DOHH2 (cell line): ENCODE measurements at regions not wholly inside any gene's neighbourhood (a gene's known extent, or its start where the extent isn't known, plus 50 kb on each side); places are given as distances from the start of the nearest gene placed in this dataset.

Experiments
- EZH2phosphoT487 ChIP-seq: fragments of 200-600 bp; sonication (generic); IDR thresholded peaks from 2 replicates; pipeline ENCODE4 v1.6.1; 2017; ENCODE audit warnings: borderline replicate concordance, mild to moderate bottlenecking, antibody characterized with exemption, low read length, moderate library complexity, mixed read lengths
- TF ChIP-seq, protein P1 (sequence below): fragments of 200-600 bp; sonication (generic); IDR thresholded peaks from one replicate; pipeline ENCODE4 v1.5.1; 2014; ENCODE audit warnings: antibody characterized with exemption, mild to moderate bottlenecking, low read depth, low read length; ENCODE audit not compliant: poor library complexity, severe bottlenecking

DNA sequence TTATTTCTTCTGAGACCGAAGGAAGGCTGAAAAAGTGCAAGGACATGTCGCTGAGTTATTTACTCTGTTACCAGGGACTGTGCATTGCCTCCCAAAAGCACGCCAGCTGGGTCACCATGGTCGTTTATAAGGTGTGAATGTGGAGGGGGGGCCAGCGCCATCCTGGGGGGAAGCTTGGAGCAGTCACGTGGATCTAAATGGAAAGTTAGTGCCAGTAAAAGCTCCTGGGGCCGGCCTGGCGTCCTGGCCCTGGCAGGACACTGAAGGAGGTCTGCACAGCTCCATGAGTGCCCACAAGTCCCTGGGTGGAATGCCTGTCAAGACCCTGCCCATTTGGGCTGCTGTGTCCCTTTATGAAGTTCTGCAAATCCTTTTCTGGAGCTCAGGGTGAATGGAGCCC lies 82.6 kb downstream of the C16orf95 start:
- TF ChIP-seq, protein P1, sequence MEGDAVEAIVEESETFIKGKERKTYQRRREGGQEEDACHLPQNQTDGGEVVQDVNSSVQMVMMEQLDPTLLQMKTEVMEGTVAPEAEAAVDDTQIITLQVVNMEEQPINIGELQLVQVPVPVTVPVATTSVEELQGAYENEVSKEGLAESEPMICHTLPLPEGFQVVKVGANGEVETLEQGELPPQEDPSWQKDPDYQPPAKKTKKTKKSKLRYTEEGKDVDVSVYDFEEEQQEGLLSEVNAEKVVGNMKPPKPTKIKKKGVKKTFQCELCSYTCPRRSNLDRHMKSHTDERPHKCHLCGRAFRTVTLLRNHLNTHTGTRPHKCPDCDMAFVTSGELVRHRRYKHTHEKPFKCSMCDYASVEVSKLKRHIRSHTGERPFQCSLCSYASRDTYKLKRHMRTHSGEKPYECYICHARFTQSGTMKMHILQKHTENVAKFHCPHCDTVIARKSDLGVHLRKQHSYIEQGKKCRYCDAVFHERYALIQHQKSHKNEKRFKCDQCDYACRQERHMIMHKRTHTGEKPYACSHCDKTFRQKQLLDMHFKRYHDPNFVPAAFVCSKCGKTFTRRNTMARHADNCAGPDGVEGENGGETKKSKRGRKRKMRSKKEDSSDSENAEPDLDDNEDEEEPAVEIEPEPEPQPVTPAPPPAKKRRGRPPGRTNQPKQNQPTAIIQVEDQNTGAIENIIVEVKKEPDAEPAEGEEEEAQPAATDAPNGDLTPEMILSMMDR, result no peak
- no peak for TF ChIP-seq EZH2phosphoT487
